ENCODE measurements at regions not wholly inside any gene's neighbourhood (a gene's known extent, or its start where the extent isn't known, plus 50 kb on each side); places are given as distances from the start of the nearest gene placed in this dataset.
A peak's percentile ranks its signal among the peaks of the same experiment; 100 is the strongest.

DNA sequence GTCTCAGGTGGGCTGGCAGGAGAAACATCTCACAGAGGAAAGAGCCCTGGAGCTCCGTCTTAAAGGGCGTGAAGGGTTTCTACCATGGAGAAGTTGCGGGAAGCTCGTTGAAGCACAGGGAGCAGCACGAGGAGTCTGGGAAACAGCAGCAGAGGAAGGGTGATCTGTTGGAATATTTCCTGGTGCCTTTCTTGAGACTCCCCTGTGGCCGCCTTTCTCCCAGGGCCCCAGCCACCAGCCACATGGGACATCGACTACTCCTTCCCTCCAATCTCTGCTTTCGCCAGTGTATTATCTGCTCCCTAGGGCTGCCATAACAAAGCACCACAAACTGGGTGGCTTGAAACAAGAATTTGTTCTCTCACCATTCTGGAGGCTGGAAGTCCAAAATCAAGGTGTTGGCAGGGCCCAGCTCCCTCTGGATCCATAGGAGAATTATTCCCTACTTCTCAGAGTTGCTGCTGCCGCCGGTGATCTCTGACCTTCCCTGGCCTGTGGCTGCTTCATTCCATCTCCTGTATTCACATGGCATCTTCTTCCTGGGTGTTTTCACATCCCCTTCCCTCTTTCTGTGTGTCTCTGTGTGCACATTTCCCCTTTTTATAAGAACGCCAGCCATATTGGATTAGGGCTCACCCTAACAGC lies 152.8 kb upstream of the GSC start:
- no peak for DNase-seq

DNA sequence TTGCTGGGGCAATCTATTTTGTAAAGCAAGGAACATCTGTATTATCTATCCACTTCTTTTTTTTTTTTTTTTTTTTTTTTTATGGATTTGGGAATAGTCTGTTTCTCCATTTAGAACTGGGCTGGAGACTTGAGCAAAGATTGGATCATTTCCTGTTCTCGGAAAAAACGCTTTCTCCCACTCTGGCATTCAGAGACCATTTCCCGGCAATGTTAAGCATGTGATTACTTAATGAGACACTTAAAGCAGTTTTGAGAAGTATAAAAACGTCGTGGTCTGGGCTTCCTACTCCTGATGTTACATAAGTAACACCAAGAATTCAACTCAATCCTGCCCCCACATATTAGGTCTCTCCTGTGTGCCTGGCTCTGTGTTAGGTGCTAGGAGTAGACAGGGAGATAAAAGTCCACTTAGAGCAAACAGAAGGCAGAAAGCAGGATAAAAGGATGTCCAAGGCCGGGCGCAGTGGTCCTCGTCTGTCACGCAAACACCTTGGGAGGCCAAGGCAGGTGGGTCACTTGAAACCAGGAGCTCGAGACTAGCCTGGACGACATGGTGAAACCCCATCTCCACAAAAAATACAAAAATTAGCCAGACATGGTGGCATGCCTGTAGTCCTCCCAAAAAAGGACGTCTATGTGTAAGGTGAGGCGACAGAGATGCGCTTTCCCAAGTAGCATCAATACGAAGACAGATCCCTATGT lies 152.1 kb upstream of the GSC start:
- peak; percentile 78 for DNase-seq

DNA sequence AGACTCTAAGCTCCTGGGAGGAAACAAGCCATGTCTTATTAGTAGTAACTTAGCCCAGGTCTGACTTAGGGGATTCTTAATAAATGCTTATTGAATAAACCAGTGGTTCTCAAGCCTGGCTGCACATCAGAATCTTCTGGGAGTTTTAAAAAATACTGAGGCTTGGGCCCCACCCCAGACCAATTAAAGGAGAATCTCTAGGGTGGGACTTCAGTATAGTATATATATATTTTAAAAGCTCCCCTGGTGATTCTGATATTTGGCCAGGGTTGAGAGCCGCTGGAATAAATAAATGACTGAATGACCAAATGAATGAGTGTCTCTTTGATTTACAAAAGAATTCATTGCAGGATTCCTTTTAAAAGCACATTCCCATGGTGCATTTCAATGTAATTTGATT lies 151.5 kb upstream of the GSC start:
- peak; percentile 47 for DNase-seq

DNA sequence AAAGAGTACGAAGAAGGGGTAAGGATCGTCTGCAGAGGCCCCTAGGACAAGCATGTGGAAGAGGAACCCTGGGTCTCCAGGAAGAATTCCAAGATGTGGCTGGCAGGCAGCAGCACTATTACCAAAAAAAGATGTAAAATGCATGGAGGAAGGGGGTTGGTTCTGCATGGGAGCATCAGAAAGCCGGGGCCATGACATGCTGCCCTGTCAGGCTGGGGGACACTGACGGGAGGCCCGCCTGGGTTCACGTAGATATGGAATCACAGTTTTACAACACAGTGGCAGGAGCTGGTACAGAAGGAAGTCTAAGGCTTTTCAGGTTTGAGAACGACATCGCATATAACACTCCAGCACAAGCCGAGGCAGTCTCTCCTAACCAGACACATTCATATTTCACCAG lies 150.0 kb upstream of the GSC start:
- no peak for DNase-seq

DNA sequence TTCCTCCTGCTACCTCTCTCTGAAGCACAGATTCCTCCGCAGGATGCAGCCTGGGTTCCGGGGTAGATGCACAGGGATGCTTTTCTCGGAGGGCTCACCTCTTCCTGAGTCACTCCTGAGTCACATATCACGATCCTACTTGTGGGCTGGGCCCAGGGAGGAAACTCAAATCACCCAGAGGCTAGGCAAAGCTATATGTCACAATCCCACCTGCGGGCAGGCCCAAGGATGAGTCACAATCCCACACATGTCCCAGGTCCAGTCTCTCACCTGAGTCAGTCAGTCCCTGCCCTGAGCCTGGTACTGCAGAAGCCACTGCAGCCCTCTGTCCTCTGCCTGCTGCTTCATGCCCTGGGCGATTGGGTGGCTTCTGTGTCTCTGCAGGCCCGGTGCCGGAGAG lies 149.0 kb upstream of the GSC start:
- no peak for DNase-seq

DNA sequence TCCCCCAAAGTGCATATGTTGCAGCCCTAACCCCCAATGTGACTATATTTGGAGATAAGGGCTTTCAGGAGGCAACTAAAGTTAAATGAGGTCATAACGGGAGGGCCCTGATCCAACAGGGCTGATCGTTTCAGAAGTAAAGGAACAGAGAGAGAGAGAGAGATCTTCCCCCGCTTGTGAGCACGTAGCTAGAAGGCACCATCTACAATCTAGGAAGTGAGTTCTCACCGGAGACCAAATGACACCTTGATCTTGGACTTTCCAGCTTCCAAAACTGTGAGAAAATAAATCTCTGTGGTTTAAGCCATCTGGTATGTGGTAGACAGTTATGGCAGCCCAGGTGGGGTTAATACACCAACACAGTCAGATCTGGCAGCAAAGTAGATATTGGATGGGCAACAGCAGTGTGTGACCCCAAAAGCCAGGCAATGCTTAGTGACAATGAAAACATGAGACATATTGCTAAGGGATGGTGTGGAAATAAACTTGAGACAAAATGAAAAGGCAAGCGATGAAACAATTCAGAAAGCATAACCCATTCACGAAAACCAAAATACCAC lies 147.2 kb upstream of the GSC start:
- DNase-seq, result no peak

DNA sequence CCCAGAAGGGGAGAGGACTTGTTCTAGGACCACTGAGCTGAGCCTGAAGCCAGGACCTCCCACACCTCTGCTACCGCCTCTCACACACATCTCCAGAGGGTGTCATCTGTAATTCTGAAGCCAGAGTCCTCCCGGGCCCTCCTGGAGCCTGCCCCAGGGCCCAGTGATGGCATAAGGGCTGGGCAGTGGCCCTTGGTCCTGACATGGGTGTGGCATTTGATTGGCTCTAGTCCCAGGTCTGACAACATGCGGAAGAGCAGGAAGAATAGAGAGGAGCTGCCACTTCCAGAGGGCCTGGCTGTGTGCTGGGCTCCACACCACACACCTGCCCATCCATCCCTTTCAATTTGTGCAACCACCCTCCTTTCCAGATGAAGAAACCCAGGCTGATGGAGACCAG lies 144.3 kb upstream of the GSC start:
- DNase-seq, result no peak

DNA sequence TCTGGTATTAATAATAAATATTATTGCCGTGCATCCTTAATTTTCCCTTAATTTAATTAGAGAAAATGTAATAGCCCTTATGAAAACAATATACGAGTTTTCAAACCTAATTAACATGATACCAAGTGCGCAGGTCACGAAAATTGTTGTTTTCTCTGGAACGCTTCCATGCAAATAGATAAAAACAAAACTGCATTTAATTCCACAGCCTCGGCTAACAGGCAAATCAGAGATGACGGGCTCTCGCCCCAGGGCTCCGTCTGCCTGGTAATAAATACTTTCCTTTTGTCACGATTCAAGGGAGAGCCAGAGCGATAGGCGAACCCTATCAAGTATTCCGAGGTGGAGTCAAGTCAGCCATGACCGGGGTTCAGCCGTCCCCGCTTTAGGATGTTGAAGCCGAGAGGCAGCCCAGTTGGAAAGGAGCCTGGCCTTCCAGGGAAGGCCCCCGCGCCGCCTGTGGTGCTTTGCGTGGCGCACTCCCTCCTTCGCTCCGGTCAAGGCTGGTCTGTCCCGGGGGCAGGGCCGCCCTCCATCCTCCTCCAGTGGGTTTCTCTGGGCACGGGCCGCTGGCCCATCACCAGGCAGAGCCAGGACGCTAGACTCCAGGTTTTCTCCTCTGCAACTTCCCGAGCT lies 137.8 kb upstream of the GSC start:
- DNase-seq, result no peak

DNA sequence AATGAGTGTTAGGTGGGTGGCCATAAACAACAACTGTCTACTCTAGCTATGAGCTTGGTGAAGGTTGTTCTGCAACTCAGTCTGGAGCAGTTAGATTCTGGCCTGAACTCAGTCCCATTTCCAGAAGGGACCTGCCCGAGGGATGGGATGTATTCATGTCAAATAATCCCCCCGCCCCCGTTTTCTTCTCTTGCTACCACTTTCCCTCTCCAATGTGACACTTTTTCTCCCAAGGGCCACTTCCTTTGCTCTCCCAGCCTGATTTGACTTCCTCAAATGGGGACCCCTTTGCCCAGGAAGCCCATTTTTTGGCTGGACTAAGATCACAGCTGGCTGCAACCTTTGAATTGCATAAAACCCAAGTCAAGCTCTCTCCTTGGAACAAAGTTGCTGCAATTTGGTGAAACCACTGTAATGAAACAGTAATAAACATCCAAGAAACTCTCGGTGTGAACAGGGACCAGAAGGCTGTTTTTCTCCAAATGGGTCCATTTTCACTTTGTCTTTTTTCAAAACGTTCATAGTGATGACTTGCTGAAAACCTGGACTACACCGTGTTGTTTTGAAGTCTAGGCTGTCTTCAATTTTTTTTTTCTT lies 137.2 kb upstream of the GSC start:
- no peak for DNase-seq

DNA sequence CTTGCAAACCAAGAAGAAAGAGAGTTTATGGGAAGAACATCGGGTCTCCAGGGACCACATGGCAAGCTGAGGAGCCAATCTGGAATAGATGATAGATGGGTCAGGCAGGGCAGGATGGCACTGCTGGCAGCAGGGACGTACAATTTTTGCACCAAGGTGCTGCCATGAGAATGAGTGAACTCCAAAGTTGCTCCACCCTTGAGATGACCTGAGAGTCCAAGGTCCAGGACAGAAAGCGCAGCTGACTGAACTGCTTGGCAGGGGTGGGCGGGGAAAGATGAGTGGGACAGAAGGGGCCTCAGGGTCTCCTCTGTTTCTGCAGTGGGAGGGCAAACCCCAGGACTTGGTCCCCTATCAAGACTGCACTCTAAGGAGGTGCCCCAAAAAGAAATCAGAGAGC lies 136.7 kb upstream of the GSC start:
- DNase-seq, result no peak

DNA sequence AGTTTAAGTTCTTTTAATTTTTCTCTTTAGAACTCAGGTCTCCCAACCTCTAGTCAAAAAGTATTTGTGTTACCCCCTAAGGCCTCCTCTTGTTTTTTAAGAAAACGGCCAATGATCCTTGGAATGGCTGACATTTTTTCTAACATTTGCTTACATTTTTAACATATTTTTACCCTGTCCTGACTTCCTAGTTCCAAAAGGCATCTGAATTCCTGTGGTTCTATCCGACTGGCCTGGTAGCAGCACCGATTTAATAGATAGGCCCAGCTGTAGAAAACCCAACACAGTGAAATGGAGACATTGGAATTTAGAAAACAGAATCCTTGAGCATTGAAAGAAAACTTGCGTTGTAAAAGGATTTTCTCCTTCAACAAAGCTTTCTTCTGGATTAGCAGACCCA lies 134.7 kb upstream of the GSC start:
- DNase-seq, result no peak

DNA sequence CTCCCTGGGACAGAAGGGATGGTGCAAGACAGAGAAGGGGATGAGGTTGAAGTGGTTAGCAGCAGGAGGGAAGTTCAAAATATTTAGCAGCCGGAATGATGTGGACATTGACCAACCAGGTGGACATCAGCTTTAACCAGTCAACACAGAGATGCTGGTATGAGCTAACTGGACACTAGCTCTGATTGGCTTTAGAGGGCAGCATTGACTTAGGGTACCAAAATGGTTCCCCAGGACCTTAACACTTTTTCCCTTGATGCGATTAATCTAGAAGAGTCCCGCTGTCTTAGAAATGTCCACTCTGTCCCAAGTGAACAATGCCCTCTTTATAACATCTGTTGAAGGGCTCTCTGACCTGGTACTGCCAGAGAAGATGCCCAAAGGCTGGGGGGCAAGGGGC lies 134.0 kb upstream of the GSC start:
- DNase-seq, result no peak

DNA sequence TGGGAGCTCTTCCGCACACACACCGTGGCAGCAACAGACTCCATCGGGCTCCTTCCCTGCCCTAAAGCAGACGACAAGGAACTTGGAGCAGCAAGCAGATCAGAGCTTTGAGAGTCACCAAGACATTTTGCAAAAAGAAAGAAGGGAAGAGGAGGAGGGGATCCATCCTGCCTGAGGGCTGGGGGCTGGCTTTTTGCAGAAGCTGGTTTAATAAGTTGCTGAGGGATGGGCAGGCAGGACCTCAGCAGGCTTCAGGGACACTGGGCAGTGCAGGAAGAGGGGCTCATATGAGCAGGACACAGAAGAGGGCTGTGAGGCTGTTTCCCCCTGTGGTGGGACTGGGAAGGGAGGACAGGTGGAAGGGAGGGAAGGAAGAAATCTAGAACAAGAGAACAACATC lies 133.4 kb upstream of the GSC start:
- no peak for DNase-seq

DNA sequence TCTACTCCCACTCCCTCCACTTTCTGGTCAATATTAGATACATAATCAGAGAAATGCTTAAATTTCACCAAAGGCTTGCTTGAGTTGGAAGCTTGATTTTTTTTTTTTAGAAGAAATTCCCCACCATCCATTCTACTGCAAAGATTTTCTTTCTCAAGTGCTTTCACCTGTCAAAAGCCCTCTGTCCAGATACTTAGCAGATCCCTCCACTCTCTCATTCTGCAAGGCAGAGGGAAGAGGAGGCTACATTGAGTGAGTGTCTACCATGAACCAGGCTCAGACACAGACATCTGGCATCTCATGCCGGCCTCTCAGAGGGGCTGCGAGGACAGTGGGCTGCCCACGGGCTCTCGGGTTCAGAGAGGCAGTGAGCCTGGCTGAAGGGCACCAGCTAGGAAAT lies 127.6 kb upstream of the GSC start:
- no peak for DNase-seq

DNA sequence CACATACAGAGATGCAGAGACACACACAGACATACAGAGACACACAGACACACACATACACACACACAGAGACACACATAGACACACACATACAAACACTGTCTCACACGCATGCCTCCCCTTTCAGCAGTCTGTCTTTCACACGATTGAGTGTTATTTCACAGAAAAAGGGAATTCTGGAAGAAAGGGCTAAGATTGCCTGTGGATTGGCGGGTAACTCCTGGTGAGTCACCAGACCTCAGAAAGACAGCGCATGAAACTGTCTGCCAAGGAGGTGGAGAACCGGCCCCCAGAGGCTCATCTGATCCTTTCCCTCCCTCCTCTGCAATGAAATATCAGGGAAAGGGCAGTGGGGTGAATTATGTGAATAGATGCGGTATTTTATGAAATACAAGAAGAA lies 127.2 kb upstream of the GSC start:
- peak; percentile 56 for DNase-seq

DNA sequence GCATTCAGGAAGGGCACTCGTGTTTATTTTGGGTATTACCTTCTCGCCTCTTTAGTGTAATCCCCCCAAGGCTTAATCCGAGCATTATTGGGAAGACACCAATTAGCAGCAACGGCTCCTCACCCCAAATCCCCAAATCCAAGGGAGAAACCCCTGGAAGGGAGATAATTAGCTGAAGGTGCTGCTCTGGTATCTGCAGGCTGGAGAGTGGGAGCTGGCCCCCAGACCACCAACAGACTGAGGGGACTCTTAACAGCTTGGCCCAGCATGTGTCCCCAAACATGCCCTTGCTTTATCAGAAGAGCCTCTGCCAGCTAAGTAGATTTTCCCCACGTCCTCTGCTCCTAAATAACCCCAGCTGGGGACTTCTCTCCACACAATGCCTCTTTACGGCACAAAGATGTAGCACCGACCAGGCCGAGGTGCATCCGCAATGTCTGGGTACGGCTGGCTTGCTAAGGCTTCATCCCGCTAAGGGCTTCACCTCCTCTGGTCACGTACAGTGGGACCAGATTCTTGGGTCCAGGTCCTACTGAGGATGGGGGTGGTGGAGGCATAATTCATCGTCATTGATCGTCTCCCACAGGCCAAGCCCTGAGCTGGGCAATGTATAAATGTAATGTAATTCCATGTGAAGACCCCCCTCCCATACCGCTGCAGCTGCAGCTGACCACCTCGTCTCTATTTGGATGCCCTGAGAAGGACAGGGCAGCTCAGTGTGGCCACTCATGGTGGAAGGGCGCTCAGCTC lies 123.7 kb upstream of the GSC start:
- DNase-seq, result no peak

DNA sequence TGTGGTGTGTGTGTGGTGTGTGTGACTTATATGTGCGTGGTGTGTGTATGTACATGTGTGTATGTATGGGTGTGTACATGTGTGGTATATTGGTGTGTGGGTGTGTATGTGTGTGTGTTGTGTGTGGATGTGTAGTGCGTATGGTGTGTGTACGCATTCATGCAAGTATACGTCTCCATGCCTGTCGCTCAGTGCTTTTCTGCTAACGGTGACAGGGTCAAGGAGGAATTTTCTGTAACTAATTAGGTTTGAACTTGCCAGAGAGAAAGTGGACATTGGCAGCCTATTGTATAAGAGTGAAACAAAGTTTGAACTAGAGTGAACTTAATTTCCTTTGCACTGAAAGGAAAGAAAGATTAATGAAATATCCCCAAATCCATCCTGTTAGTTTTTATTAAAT lies 120.9 kb upstream of the GSC start:
- no peak for DNase-seq

DNA sequence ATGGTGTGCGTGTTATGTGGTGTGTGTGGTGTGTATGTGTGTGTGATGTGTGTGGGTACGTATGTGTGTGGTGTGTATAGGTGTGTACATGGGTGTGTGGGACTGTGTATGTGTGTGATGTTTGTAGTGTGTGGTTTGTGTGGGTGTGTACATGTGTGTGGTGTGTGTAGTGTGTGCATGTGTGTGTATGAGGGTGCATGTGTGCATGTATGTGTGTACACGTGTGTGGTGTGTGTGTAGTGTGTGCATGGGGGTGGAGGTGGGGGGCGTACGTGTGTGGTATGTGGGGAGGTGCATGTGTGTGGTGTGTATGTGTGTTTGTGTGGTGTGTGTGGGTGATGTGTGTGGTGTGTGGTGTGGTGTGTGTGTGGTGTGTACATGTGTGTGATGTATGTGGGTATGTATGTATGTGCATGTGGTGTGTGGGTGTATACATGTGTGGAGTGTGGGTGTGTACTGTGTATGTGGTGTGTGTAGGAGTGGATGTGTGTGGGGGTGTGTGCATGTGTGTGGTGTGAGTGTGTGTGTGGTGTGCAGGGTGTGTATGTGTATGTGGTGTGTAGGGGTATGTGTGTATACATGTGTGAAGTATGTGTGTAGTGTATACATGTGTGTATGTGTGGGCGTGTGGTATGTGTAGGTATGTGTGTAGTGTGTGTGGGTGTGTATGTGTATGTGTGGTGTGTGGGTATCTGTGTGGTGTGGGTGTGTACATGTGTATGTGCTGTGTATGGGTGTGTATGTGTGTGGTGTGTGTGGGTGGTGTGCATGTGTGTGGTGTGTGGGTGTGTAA lies 119.8 kb upstream of the GSC start:
- DNase-seq, result no peak

DNA sequence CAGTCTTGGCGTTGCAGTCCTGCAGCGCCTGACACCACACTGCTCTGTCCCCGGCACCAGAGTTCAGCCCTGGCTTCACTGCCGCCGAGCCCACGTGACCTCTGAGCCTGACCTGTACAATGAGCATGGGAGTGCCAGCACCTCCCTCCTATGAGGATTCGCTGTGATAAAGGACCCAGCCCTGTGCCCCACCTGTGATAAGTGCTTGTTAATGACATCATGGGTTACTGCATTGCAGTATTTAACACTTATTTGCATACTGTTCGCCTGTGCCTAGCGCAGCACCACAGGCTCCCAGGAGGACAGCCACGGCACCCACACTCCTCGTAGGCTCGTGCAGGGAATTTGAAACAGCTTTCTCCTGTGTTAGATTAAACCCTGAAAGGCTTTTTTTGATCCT lies 118.2 kb upstream of the GSC start:
- DNase-seq, result no peak

DNA sequence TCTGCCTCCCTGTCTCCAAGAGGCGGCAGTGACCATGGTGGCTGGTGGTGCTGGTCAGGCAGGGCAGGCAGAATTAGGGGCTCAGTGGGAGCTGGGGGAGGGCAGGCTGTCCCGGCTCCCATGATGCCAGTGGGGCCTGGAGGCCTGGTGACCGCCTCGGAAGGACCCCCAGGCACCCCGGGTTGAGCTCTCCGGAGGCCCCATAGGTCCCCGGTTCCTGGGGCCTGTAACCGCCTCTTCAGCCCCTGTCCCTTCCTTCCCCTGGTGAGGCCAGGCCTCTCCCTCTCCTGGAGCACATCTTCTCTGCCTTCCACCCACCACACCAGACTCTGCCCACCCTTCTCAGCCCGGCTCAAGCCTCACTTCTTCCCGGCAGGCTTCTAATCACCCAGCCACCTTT lies 117.7 kb upstream of the GSC start:
- DNase-seq, result no peak

DNA sequence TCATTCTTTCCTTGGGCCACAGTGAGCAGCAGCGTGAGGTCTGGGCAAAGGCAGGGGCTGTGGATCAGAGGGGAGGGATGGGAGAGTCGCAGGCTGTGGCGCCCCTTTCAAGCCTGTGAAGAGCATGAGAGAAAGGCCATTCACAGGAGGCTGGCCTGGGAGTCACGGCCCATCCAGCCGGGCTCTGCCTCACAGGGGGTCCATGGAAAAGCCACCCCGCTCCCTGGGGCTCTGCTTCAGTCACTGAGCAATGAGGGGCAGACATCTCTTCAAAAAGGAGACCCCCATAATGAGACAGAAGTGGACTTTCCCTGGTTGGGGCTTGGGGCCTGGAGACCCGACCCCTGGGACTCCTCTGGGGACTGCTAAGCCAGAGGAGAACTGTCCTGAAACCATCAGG lies 117.0 kb upstream of the GSC start:
- no peak for DNase-seq

Measured in skin of body (tissue), 1 donor.